GM21367 (cell line): ENCODE measurements at regions not wholly inside any gene's neighbourhood (a gene's known extent, or its start where the extent isn't known, plus 50 kb on each side); places are given as distances from the start of the nearest gene placed in this dataset.
"Not testable (repeated sequence)": the region's sequence is repeated elsewhere in the genome, so short reads cannot be mapped to it uniquely, and the experiment has no call there.

ENCODE experiments used
- ATAC-seq: cut with Tn5 transposase; IDR thresholded peaks from one replicate; pipeline ENCODE4 v1.9.1; 2021; ENCODE audit not compliant: unreplicated experiment

DNA sequence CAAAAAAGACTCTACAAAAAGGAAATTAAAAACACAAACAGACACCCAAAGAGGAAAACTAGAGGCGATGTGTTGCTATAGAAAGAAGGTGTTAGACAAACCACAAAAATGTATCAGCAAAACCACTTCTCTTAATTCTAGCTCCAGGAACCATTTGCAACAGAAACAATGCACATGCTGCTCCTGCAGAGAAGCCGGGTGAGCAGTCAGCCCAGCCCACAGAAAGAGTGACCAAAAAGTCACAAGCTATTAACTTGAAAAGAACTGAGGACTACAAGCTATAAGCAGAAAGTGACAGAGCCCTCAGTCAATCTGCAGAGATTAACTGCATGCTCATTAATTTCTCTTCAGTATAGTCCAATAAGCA lies 96.2 kb upstream of the KLHL13 start:
- ATAC-seq, result peak; percentile 90

DNA sequence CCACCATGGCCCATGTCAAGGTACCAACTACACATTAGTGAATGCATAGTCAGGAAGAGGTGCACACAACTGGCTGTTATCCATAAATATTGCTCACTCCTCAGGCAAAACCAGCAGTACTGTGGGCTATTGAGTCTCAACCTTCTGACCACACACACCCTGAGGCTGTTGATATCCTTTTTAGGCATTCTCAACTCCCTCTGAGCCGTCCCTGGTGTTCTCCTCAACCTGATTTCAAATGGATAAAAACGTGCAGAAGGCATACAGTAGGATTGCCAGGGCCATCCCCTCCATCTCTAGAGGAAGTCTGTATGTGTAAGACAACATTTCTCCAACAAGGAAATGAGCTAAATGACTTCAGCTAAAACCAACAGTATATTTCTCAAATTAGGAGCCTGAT lies 98.7 kb upstream of the KLHL13 start:
- no peak for ATAC-seq

DNA sequence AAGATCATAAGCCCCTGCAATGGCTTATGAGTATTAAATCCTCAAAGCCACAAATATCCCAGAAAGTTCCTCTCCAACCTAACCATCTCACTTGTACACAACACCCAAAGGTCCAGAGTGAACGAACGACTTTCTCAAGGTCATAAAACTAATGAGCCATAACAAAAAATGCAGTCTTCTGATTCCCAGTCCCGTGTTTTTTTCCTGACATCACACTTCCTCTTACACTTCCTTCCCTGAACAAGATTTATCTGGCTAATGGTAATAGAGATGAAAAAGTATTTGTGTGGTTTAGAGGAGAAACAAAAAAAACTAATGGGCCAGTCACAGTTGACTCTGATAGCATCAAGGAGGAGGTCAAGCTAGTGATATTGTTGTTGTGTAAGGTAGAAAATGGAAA lies 99.5 kb upstream of the KLHL13 start:
- ATAC-seq, result no peak

DNA sequence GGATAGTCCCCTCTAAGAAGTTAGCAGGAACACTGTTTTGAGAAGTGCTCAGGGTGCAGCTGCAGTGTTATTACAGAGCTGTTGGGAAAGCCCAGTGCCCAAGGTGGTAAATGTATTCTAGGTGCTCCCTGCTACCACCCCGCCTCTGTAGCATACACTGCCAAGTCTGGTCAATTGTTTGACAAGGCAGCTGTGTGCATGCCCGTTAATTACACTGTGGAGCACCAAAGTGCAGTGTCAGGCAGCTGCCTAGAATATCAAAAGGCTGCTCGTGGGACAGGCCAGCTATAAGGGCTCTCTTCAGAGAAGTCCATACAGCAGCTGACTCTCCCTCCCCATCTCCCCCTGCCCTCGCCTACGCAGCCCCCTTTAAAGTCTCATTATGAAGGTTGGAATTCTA lies 99.9 kb upstream of the KLHL13 start:
- ATAC-seq, result no peak

DNA sequence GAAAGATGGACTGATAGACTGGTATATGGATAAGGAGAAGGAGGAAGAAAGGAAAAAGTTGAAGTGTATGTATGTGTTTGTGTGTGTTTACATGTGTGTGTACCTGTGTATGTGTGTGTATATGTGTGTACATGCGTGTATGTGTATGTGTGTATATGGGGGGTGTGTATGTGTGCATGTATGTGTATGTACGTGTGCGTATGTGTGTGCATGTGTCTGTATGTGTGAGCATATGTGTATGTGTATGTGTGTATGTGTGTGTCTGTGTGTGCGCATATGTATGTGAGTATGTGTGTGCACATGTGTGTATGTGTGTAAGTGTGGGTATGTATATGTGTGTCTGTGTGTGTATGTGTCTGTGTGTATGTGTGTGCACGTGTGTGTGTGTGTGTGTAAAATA lies 101.5 kb upstream of the KLHL13 start:
- no peak for ATAC-seq

DNA sequence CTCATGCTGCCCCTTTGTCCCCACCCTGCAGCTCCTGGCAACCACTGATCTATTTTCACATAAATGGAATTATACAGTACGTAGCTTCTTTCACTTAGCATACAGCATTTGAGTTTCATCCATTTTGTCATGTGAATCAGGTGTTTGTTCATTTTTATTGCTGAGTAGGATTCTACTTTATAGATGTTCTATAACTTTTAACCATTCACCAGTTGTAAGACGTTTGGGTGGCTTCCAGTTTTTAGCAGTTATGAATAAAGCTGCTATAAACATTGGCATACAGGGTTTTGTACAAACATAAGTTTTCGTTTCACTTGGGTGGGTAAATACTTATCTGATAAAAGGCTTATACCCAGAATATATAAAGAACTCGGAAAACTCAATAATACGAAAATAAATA lies 102.3 kb upstream of the KLHL13 start:
- ATAC-seq, result no peak

DNA sequence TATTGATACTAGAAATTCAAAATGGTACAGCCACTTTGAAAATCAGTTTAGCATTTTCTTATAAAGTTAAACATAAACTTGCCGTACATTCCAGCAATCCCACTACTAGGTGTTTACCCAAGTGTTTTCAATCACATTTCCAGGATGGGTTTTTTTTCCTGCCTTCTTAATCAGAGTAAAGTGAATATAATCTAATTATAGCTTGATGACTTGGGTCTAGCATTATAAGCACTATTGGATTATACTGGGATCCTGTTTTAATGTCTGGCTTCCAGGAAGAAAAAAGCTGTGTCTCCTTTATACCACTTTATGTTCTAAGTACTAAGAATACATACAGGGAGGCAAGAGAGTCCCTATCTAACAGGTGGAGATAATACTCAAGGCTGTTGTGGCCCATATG lies 103.3 kb upstream of the KLHL13 start:
- no peak for ATAC-seq

DNA sequence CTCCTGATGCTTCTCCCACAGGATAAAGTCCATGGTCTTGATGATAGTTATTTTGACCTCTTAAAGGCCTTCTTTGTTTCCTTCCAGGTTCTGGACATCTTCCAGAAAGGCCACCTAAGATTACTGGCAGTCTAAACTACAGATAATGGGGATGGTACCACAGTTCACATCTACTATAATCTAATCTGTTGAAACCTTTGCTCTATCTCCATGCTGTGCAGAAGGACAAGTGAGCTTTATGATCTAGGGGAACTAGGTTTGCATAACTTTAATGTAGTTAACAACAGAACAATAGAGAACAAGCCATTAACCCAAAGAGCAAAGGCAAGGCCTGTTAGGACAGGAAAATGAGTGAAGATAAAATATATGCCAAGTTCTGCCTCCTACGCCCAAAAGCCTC lies 103.9 kb upstream of the KLHL13 start:
- ATAC-seq, result no peak

DNA sequence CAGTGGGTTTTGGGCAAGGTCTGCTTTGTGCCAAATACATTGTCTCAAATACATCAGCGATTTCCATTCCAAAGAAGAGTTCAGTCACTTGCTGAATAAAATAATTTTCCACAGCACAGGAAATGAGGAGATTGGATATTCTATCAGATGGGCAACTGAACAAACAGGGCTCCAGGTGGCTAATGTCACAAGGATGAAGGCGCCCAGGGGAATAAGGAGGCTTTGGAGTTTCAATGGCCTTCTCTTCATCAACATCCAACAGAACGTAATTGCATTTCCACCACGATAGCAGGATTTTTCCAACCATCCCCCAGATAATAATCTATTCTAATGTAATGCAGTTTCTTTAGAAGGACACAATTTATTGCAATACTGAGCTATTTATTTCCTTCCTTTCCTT lies 104.7 kb upstream of the KLHL13 start:
- ATAC-seq, result no peak

DNA sequence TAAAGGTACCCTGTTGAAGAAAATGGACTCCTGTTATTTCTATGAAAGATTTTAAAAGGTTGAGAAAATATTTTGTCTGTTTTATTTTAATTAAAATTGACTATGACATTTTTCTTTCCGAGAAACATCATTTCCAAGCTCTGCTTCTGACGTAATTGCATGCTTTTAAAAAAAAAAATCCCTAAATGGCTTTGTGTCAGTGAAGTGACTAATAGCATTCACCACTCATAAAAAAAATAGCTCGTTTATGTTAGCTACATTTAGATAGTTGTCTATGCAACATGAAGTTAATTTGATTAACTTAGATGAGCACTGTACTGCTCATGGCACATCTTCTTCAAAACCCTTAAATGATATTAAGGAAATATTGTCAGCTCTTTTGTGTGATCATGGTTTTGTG lies 105.1 kb upstream of the KLHL13 start:
- no peak for ATAC-seq

DNA sequence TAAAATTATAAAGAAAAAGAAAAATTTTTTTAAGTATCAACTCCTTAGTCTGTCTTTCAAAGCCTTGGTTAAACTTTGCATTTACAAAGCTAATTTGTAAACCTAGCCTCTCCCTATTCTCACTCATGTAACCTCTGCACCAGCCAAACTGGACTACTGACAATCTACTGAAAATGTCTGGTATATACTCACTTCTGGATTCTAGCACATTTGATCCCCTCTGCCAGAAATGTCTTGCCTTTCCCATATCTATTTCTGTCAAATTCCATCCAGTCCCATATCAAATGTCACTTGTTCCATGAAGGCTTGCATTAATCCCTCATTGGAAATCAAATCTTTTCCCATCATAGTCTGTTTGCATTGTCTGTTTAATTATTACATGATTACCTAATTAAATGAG lies 105.8 kb upstream of the KLHL13 start:
- ATAC-seq, result no peak

DNA sequence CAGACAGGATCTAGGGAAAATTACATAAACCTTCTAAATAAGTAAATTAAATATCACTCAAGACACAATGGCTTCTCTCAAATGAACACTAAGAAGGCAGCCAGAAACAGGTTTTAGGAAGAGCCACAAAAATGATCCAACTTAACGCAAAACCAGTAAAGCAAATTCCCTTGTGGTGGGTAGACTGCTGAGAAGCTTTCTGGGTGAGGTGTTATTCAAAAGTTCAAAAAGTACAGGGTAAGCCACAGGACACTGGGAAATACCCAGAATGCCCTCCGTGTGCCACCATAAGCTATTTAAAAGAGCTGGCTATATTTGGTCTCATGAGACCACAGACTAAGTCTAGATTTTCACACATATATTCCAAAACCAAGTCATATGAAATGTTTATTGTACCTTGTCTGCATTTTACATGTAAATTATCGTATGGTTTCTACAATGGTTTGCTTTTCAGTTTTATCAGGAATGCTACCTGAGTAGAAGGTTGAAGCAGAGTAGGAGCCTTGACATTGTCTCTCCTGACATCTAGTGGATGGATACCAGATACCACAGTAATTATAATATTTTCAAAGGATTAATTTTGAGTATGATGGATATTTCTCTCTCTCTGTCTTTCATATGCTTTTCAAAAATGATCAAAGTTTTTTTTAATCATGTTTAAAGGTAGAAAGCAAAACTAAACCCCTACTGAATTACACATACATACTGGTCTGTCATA lies 109.3 kb upstream of the KLHL13 start:
- peak; percentile 81 for ATAC-seq

DNA sequence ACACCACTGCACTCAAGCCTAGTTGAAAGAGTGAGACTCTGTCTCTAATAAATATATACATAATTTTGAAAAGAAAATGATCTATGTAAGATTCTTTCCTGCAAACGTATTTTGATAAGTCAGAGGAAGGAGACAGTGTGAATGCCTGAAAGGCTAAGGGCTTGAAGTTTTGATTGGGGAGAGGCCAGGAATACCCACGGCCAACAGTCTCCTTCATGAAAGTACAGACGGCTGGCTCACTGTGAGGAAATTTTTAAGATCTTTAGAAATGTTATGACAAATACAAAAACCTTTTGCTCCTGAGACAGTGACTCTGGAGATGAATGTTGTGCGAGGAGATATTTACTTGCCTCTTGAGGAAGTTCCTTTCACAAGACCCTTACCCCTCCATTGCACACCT lies 111.4 kb upstream of the KLHL13 start:
- ATAC-seq, result no peak

DNA sequence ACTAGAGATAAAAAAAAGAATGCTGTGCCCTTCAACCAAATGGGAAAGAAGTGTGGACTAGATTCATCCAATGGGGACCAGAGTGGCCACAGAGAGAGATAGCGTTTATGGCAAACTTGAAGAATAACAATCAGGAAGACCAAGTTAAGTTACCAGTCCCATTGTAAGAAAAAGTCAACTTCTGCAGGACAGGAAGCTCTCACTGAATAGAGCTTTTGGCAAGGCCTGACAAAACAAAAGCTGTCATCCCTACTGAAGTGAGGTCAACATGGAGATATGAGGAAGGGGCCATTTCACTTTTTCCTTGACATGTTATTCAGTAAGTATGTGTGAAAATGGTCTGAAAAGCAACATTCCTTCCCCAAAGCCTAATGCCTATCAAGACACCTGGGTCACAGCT lies 111.8 kb upstream of the KLHL13 start:
- ATAC-seq, result no peak

DNA sequence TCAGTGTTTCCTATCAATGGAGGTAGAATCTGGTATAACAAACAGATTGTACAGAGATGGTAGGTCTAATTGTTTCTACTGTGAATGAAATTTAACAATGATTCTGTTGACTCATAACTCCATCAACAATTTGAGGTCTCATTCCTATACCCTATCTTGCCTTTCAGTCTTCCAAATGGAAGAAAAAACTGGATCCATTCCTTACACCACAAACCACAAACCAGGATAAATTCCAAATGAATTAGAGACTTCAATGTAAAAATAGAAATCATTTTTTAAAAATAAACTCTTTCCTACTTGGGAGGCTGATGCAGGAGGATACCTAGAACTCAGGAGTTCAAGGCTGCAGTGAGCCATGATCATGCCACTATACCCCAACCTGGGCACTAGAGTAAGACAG lies 114.4 kb upstream of the WDR44 start:
- no peak for ATAC-seq

DNA sequence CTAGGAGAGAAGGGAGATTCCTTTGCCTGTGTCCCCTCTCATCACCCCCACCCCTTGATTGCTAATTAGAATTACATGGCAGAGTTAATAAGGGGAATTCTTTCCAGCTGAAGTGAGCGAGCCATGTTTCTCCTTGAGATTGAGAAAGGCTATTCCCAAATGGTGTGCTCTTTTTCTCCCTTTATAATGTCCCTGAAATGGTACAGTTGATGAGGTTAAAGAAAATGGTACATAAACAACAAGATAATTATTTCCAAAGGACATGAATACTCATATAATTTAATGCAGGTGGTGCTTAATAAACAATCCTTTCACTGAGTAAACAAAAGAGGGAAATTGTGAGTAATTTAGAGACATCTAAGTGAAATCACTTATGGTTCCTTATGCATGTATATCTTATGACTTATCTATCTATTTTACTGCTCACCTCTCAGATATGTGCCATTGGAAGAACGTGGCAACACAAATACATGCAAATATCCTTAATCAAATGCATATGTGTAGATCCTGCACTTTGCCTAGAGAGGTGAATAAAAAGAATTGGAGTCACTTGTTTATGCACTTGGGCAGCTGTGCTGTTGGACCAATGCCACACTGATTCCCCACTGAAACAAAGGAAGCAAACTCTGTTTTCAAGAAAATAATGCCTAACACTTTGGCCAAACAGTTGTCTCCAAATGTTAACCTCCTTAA lies 106.6 kb upstream of the WDR44 start:
- ATAC-seq, result no peak

DNA sequence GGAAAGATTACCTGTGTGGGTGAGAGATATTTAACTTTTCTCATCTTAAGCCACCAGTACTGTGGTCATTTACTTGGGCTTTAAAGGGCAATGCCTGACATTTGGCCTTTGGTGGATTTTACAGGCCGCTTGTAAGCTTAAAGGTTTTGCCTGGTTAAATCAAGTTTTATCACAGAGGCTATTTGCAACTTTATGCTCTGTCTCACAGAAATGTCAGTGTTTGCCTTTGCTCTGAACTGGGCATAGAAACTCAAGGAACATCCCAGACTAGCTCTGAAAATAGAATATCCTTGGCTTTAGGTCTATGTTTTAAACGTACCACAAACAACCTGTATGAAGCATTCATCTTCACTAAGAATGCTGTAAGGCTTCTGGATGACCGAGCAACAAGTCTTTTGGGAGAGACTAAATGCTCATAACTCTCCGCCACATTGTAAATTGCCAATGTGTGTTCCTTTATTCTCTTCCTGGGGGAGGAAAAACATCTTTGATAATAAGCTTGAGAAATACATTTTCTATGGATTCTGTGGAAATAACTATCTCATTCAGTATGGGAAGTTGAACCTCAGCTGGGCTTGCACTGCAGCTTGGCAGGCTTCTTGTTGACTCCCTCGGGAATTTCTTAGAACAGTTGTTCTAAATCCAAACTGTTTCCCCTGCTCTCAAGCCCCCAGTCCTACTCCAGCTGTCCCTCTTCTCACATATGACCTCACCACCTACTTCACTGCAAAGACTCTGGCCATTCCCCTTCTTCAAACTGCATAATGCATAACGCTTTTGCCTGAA lies 105.8 kb upstream of the WDR44 start:
- no peak for ATAC-seq

DNA sequence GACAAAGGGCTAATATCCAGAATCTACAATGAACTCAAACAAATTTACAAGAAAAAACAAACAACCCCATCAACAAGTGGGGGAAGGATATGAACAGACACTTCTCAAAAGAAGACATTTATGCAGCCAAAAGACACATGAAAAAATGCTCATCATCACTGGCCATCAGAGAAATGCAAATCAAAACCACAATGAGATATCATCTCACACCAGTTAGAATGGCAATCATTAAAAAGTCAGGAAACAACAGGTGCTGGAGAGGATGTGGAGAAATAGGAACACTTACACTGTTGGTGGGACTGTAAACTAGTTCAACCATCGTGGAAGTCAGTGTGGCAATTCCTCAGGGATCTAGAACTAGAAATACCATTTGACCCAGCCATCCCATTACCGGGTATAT lies 98.9 kb upstream of the WDR44 start:
- ATAC-seq, result not testable (repeated sequence)

DNA sequence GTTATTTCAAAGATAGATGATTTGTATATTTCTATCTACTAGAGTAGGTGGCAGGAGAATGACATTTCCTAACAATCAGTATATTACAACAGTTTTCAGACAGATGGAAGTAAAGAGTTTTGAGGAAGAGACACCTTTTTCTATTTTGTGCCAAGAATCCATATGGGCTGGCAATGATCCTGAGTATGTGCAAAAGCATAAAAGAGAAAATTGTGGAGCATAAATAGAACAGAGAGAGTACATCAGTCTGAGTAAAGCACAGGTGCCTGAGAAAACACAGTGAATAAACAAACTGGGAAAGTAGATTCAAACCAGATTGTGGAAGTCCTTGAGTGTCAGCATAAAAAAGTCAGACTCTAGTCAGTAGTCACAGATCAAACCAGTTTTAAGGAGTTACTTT lies 96.8 kb upstream of the WDR44 start:
- ATAC-seq, result no peak

DNA sequence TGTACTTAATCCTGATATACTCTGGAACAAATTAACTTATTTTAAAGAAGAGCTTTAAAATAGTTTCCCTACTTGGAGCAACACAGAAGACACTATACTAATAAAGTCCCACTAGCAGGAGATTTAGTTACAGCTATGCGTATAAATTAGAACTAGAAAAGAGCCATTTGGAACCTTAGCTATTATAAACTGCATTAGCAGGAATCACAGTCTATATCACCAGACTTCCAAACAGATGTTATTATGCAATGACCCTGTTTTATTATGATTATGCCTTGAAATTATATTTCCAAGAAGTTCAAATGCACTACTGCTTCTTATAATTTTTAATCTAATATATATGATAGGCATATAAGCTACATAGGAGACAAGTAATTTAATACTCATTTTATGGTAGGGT lies 95.5 kb upstream of the WDR44 start:
- ATAC-seq, result no peak

DNA sequence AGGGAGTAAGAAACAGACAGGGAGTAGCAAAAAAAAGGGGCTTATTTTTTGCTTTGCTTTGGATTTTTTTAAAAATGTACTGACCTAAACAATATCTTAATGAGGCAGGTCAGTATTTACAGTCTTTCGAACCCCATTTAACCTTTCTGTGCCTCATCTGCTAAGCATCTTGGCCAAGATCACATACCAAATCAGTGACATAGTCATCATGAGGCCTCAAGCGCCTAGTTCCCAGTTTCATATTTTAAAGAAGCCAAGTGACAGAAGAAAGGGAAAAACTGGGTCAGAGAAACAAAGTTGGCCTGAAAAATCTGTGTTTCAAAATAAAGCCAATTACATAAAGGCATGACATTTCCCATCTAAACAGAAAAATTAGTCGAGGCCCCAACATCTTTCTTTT lies 94.6 kb upstream of the WDR44 start:
- no peak for ATAC-seq

DNA sequence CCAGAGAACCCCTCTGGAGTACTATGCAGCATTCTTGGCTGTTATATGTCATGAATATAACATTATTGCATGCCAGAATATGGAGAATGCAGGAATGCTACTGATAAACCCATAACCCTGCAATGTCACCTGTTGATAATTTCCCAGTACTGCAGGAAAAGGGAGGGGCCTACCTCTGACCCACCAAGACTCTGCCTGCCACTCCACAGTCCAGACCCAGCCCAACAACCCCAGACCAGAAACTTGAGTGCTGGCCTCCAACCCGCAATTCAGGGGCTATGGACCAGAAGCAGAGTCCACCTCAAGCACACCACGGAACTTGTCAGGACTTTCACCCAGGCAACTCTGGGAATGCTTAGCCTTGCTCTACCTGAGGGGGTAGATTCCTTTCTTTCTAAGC lies 92.9 kb upstream of the WDR44 start:
- no peak for ATAC-seq
